Liver (tissue), 7 donors: ENCODE measurements at regions not wholly inside any gene's neighbourhood (a gene's known extent, or its start where the extent isn't known, plus 50 kb on each side); places are given as distances from the start of the nearest gene placed in this dataset.

ENCODE experiments used
- DNase-seq: peaks from one replicate; pipeline ENCODE4 v3.0.0-alpha.2; 2017; ENCODE audit warnings: low spot score
- H3K27ac ChIP-seq, 2 donors: one replicate each; pipeline ENCODE4 v1.7.0; 2013; ENCODE audit warnings: inconsistent platforms in 2 of 2, low read length in 2 of 2, control low read depth in 1 of 2, low read depth in 1 of 2, mild to moderate bottlenecking in 1 of 2
- H3K27me3 ChIP-seq, 4 donors: one replicate each; pipeline versions ENCODE4 v1.6.1 to v1.7.0; 2013; ENCODE audit warnings: low read length in 3 of 4, inconsistent platforms in 1 of 4, mild to moderate bottlenecking in 1 of 4, moderate library complexity in 1 of 4; ENCODE audit not compliant: control insufficient read depth in 4 of 4, insufficient read depth in 4 of 4
- H3K36me3 ChIP-seq, 4 donors: one replicate each; pipeline versions ENCODE4 v1.6.1 to v1.7.0; 2013; ENCODE audit warnings: low read length in 3 of 4, mild to moderate bottlenecking in 3 of 4, low read depth in 1 of 4, moderate library complexity in 1 of 4; ENCODE audit not compliant: control insufficient read depth in 4 of 4, insufficient read depth in 3 of 4
- H3K4me1 ChIP-seq, 4 donors: one replicate each; pipeline versions ENCODE4 v1.6.1 to v1.7.0; 2013; ENCODE audit warnings: low read length in 3 of 4, mild to moderate bottlenecking in 3 of 4, moderate library complexity in 1 of 4; ENCODE audit not compliant: control insufficient read depth in 4 of 4, insufficient read depth in 4 of 4
- H3K4me3 ChIP-seq, 3 donors: one replicate each; pipeline versions ENCODE4 v1.6.1 to v1.7.0; 2013; ENCODE audit warnings: low read length in 3 of 3, control low read depth in 1 of 3, low read depth in 1 of 3, mild to moderate bottlenecking in 1 of 3
- H3K9ac ChIP-seq, 2 donors: one replicate each; pipeline ENCODE4 v1.7.0; 2013; ENCODE audit warnings: low read length in 2 of 2, mild to moderate bottlenecking in 2 of 2, moderate library complexity in 2 of 2, control low read depth in 1 of 2, low read depth in 1 of 2
- H3K9me3 ChIP-seq, 4 donors: one replicate each; pipeline versions ENCODE4 v1.6.1 to v1.7.0; 2013; ENCODE audit warnings: low read length in 3 of 4; ENCODE audit not compliant: control insufficient read depth in 4 of 4
- EGR1 ChIP-seq, 2 donors: IDR thresholded peaks; 2 replicates each; pipeline ENCODE4 v1.6.1; 2016 to 2018; ENCODE audit warnings: antibody characterized with exemption in 2 of 2, low read depth in 2 of 2
- FOXA1 ChIP-seq: IDR thresholded peaks from 2 replicates; pipeline ENCODE4 v1.6.1; 2016; ENCODE audit warnings: antibody characterized with exemption
- FOXA2 ChIP-seq: IDR thresholded peaks from 2 replicates; pipeline ENCODE4 v1.6.1; 2016; ENCODE audit warnings: antibody characterized with exemption
- GABPA ChIP-seq, 2 donors: IDR thresholded peaks in 1 of 2; conservative IDR thresholded peaks in 1 of 2; 2 replicates each; pipeline ENCODE4 v1.6.1; 2016; ENCODE audit warnings: antibody characterized with exemption in 2 of 2, mild to moderate bottlenecking in 1 of 2, moderate library complexity in 1 of 2
- HNF4A ChIP-seq, 2 donors: conservative IDR thresholded peaks; 2 replicates each; pipeline ENCODE4 v1.6.1; 2016; ENCODE audit warnings: antibody characterized with exemption in 2 of 2, mild to moderate bottlenecking in 2 of 2
- HNF4G ChIP-seq: IDR thresholded peaks from 2 replicates; pipeline ENCODE4 v1.6.1; 2016; ENCODE audit warnings: antibody characterized with exemption
- JUND ChIP-seq, 2 donors: IDR thresholded peaks; 2 replicates each; pipeline ENCODE4 v1.6.1; 2016; ENCODE audit warnings: antibody characterized with exemption in 2 of 2
- NR2F2 ChIP-seq: IDR thresholded peaks from 2 replicates; pipeline ENCODE4 v1.6.1; 2016; ENCODE audit warnings: antibody characterized with exemption
- RAD21 ChIP-seq, 2 donors: IDR thresholded peaks; 2 replicates each; pipeline ENCODE4 v1.6.1; 2016; ENCODE audit warnings: antibody characterized with exemption in 2 of 2, mild to moderate bottlenecking in 2 of 2
- RXRA ChIP-seq, 2 donors: IDR thresholded peaks; 2 replicates each; pipeline ENCODE4 v1.6.1; 2017 to 2018; ENCODE audit warnings: antibody characterized with exemption in 2 of 2, mild to moderate bottlenecking in 1 of 2
- SP1 ChIP-seq: IDR thresholded peaks from 2 replicates; pipeline ENCODE4 v1.6.1; 2018; ENCODE audit warnings: antibody characterized with exemption, mild to moderate bottlenecking
- TAF1 ChIP-seq: conservative IDR thresholded peaks from 2 replicates; pipeline ENCODE4 v1.6.1; 2016; ENCODE audit warnings: antibody characterized with exemption, mild to moderate bottlenecking
- YY1 ChIP-seq: IDR thresholded peaks from 2 replicates; pipeline ENCODE4 v1.6.1; 2016; ENCODE audit warnings: antibody characterized with exemption, mild to moderate bottlenecking
- ZBTB33 ChIP-seq: IDR thresholded peaks from 2 replicates; pipeline ENCODE4 v1.6.1; 2016; ENCODE audit warnings: antibody characterized with exemption
- TF ChIP-seq, protein P1 (sequence below): IDR thresholded peaks from 2 replicates; pipeline ENCODE4 v1.6.1; 2016; ENCODE audit warnings: antibody characterized with exemption, mild to moderate bottlenecking
- TF ChIP-seq, protein P2 (sequence below): fragments of 150-350 bp; IDR thresholded peaks from 2 replicates; pipeline ENCODE4 v1.5.1; 2017; ENCODE audit warnings: improper control_type of control experiment, low read depth, low read length; ENCODE audit not compliant: missing input control
- donor health status: healthy.
- donor health status: healthy.
- donor health status: healthy.
- donor health status: healthy.

DNA sequence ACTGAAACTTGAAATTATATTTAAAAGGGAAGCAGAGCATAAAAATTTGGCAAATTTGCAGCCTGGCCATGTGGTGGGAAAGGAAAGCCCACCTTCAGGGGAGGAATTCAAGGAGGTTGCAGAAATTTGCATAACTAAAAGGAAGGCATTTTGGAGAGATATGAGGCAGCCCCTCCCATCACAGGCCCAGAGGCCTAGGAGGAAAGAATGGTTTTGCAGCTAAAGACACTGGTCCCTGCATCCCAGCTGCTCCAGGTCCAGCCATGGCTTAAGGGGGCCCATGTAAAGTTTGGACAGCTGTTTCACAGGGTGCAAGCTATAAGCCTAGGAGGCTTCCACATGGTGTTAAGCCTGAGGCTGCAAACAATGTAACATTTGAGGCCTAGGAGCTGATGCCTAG, 212.5 kb downstream of the NNT start:
- no peak for DNase-seq
- Histone ChIP-seq H3K9ac (no peak overlapping the region), H3K27me3 (no peaks in the 10 kb centered on the region), H3K4me1 (no peaks in the 10 kb centered on the region), H3K9me3 (peaks cover 0 to 15% (median 3%) of the 10 kb centered on the region in 4 donors), H3K36me3 (no peaks in the 10 kb centered on the region), H3K4me3 (peak overlapping the region in 1 of 3 donors; percentile 34), H3K27ac (no peak overlapping the region)
- TF ChIP-seq RAD21 (IDR thresholded peaks at IDR 0.05), result no peak
- TF ChIP-seq RXRA (IDR thresholded peaks at IDR 0.05), result no peak
- no peak for TF ChIP-seq NR2F2
- TF ChIP-seq, protein P1, sequence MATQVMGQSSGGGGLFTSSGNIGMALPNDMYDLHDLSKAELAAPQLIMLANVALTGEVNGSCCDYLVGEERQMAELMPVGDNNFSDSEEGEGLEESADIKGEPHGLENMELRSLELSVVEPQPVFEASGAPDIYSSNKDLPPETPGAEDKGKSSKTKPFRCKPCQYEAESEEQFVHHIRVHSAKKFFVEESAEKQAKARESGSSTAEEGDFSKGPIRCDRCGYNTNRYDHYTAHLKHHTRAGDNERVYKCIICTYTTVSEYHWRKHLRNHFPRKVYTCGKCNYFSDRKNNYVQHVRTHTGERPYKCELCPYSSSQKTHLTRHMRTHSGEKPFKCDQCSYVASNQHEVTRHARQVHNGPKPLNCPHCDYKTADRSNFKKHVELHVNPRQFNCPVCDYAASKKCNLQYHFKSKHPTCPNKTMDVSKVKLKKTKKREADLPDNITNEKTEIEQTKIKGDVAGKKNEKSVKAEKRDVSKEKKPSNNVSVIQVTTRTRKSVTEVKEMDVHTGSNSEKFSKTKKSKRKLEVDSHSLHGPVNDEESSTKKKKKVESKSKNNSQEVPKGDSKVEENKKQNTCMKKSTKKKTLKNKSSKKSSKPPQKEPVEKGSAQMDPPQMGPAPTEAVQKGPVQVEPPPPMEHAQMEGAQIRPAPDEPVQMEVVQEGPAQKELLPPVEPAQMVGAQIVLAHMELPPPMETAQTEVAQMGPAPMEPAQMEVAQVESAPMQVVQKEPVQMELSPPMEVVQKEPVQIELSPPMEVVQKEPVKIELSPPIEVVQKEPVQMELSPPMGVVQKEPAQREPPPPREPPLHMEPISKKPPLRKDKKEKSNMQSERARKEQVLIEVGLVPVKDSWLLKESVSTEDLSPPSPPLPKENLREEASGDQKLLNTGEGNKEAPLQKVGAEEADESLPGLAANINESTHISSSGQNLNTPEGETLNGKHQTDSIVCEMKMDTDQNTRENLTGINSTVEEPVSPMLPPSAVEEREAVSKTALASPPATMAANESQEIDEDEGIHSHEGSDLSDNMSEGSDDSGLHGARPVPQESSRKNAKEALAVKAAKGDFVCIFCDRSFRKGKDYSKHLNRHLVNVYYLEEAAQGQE, result no peak
- TF ChIP-seq SP1, result no peak
- TF ChIP-seq, protein P2, sequence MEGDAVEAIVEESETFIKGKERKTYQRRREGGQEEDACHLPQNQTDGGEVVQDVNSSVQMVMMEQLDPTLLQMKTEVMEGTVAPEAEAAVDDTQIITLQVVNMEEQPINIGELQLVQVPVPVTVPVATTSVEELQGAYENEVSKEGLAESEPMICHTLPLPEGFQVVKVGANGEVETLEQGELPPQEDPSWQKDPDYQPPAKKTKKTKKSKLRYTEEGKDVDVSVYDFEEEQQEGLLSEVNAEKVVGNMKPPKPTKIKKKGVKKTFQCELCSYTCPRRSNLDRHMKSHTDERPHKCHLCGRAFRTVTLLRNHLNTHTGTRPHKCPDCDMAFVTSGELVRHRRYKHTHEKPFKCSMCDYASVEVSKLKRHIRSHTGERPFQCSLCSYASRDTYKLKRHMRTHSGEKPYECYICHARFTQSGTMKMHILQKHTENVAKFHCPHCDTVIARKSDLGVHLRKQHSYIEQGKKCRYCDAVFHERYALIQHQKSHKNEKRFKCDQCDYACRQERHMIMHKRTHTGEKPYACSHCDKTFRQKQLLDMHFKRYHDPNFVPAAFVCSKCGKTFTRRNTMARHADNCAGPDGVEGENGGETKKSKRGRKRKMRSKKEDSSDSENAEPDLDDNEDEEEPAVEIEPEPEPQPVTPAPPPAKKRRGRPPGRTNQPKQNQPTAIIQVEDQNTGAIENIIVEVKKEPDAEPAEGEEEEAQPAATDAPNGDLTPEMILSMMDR, result no peak

DNA sequence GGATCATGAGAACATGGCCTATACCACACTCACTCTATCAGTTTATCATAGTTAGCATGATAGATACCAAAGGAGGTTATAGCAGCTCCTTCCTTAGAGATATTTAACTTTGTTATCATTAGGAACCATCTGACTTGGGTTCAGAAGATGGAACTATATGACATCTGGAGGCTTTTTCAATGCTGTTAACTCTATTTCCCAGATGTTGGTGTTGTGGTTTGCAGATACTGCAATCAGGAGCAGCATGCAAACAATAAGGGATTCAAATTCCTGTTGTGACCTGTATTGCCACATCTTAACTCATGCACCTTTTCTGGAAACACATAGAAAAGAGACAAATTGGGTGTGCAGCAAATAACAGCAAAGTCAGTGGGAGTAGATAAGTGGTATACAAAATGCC, 201.7 kb downstream of the NNT start:
- Histone ChIP-seq H3K9me3 (no peaks in the 10 kb centered on the region), H3K27ac (no peak overlapping the region), H3K4me3 (no peak overlapping the region), H3K27me3 (no peaks in the 10 kb centered on the region), H3K36me3 (no peaks in the 10 kb centered on the region), H3K9ac (no peak overlapping the region), H3K4me1 (no peaks in the 10 kb centered on the region)
- TF ChIP-seq HNF4A (conservative IDR thresholded peaks at IDR 0.05) (no peak), EGR1 (IDR thresholded peaks at IDR 0.05; ENCODE audit: low read depth in 2 of 2) (no peak), RAD21 (IDR thresholded peaks at IDR 0.05) (no peak), HNF4G (no peak), GABPA (IDR thresholded peaks at IDR 0.05 in 1 of 2, conservative IDR thresholded peaks at IDR 0.05 in 1 of 2) (no peak), TAF1 (no peak), JUND (IDR thresholded peaks at IDR 0.05) (no peak), SP1 (no peak), ZBTB33 (no peak), YY1 (no peak), NR2F2 (no peak), RXRA (IDR thresholded peaks at IDR 0.05) (no peak), FOXA2 (no peak), FOXA1 (no peak)
- TF ChIP-seq, protein P1, result no peak
- DNase-seq, result no peak
